Sigmoid colon (tissue), 3 donors: ENCODE measurements at regions not wholly inside any gene's neighbourhood (a gene's known extent, or its start where the extent isn't known, plus 50 kb on each side); places are given as distances from the start of the nearest gene placed in this dataset.

Experiments used
- CTCF ChIP-seq, 4 experiments: fragments of 450-650 bp in 3 of 4; fragments of 200-600 bp in 1 of 4; IDR thresholded peaks; one replicate each; pipeline ENCODE4 v1.5.1; 2016 to 2019; ENCODE audit warnings: antibody characterized with exemption in 4 of 4, mild to moderate bottlenecking in 3 of 4, moderate library complexity in 2 of 4
- POLR2A ChIP-seq, 2 donors: fragments of 450-650 bp; IDR thresholded peaks; one replicate each; pipeline ENCODE4 v1.6.1; 2016; ENCODE audit warnings: antibody characterized with exemption in 2 of 2, mild to moderate bottlenecking in 2 of 2, moderate library complexity in 2 of 2

- no peak for TF ChIP-seq CTCF (IDR thresholded peaks at IDR 0.05)
- no peak for TF ChIP-seq POLR2A (IDR thresholded peaks at IDR 0.05)
These were observed 147.7 kb upstream of the PHACTR3 start for GRCh38 chr20:59456342-59457279.
